ENCODE measurements at regions not wholly inside any gene's neighbourhood (a gene's known extent, or its start where the extent isn't known, plus 50 kb on each side); places are given as distances from the start of the nearest gene placed in this dataset.

DNA sequence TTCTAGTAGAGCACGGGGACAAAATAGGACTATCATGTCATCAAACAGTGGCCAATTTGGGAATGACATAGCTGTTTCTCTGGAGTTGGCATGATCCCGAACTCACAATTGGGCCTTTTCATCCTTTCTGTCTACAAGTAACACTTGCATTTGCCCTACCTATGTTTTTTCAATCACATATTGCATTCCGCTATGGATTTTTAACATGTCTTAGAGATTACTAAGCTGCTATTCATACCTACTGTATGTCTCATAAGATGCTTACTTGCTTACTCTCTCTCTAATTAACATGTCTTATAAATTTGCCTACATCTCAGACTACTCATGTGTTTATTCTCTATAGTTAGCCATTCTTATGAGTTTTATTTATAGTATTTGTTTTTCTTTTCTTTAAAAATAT, 341.2 kb upstream of the CTNND2 start:
- no peaks in the 10 kb centered on the region for H3K4me1 Mint-ChIP-seq
- ChIA-PET CTCF (no interaction called here), POLR2A (no interaction called here)
- intact Hi-C loops (cut with micrococcal nuclease) = no loop called here
- TF ChIP-seq, protein P1, sequence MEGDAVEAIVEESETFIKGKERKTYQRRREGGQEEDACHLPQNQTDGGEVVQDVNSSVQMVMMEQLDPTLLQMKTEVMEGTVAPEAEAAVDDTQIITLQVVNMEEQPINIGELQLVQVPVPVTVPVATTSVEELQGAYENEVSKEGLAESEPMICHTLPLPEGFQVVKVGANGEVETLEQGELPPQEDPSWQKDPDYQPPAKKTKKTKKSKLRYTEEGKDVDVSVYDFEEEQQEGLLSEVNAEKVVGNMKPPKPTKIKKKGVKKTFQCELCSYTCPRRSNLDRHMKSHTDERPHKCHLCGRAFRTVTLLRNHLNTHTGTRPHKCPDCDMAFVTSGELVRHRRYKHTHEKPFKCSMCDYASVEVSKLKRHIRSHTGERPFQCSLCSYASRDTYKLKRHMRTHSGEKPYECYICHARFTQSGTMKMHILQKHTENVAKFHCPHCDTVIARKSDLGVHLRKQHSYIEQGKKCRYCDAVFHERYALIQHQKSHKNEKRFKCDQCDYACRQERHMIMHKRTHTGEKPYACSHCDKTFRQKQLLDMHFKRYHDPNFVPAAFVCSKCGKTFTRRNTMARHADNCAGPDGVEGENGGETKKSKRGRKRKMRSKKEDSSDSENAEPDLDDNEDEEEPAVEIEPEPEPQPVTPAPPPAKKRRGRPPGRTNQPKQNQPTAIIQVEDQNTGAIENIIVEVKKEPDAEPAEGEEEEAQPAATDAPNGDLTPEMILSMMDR (IDR thresholded peaks at IDR 0.05) = no peak
- no peak overlapping the region for H3K4me3 Mint-ChIP-seq
- H3K27ac Mint-ChIP-seq = no peak overlapping the region
- DNase-seq (no peak), ATAC-seq (ENCODE audit: low read depth) (no peak)
- peaks cover 12% of the 10 kb centered on the region for H3K9me3 Mint-ChIP-seq
- no peaks in the 10 kb centered on the region for H3K27me3 Mint-ChIP-seq
- no peaks in the 10 kb centered on the region for H3K36me3 Mint-ChIP-seq (ENCODE audit: low read depth)

GRCh38 chr5:12242950-12243888, 339.0 kb upstream of the CTNND2 start:
- H3K36me3 Mint-ChIP-seq (ENCODE audit: low read depth) = no peaks in the 10 kb centered on the region
- no peak for DNase-seq
- intact Hi-C loops (cut with micrococcal nuclease) = no loop called here
- no peaks in the 10 kb centered on the region for H3K27me3 Mint-ChIP-seq
- POLR2A ChIA-PET = no interaction called here
- no peak for ATAC-seq (ENCODE audit: low read depth)
- H3K4me3 Mint-ChIP-seq = no peak overlapping the region
- H3K9me3 Mint-ChIP-seq = peaks cover 5% of the 10 kb centered on the region
- CTCF ChIA-PET = no interaction called here
- no peak overlapping the region for H3K27ac Mint-ChIP-seq
- H3K4me1 Mint-ChIP-seq = no peaks in the 10 kb centered on the region
- TF ChIP-seq, protein P1 (IDR thresholded peaks at IDR 0.05) = no peak

DNA sequence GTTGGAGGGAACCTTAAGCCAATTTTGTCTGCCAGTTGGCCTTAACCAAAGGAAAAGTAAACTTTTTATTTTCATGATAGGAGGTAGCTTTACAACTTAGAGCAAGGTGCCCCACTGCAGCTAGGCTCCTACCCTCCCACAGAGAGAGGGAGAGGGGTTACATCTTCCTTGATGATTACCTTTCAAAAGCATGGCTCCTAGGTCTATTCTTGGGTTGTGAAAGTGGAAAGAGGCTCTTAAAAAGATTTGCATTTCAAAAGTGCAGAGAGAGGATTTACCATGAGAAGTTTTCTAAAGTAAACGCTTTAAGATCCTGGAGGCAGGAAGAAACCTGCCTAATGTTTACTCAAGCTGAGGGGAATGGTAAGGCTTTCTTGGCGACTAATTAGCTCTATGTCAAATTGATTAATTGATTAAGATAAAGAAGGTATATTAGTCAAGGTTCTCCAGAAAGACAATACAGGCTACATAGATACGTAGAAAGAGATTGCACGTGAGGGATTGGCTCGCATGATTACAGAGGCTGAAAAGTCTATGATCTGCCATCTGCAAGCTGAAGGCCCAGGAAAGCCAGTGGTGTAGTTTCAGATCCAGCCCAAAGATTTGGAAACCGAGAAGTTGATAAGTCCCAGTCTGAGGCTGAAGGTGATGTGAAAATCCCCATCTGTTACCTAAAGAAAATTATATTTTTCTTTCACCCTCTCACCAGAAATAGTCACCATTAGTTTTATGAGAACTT, 333.8 kb upstream of the CTNND2 start:
- H3K36me3 Mint-ChIP-seq (ENCODE audit: low read depth) = no peaks in the 10 kb centered on the region
- no peak overlapping the region for H3K4me3 Mint-ChIP-seq
- no peaks in the 10 kb centered on the region for H3K4me1 Mint-ChIP-seq
- POLR2A ChIA-PET = no interaction called here
- intact Hi-C loops (cut with micrococcal nuclease) = no loop called here
- ATAC-seq (ENCODE audit: low read depth) = no peak
- H3K27me3 Mint-ChIP-seq = no peaks in the 10 kb centered on the region
- no peak for DNase-seq
- H3K27ac Mint-ChIP-seq = no peak overlapping the region
- TF ChIP-seq, protein P1 (IDR thresholded peaks at IDR 0.05) = no peak
- peaks cover 4% of the 10 kb centered on the region for H3K9me3 Mint-ChIP-seq
- CTCF ChIA-PET = no interaction called here

- no peak for ATAC-seq (ENCODE audit: low read depth)
- ChIA-PET POLR2A (no interaction called here), CTCF (no interaction called here)
- H3K4me3 Mint-ChIP-seq = no peak overlapping the region
- no peaks in the 10 kb centered on the region for H3K4me1 Mint-ChIP-seq
- no peak overlapping the region for H3K27ac Mint-ChIP-seq
- H3K27me3 Mint-ChIP-seq = no peaks in the 10 kb centered on the region
- no peak for DNase-seq
- intact Hi-C loops (cut with micrococcal nuclease) = no loop called here
- TF ChIP-seq, protein P1 (IDR thresholded peaks at IDR 0.05) = no peak
- no peaks in the 10 kb centered on the region for H3K36me3 Mint-ChIP-seq (ENCODE audit: low read depth)
- H3K9me3 Mint-ChIP-seq = peaks cover 6% of the 10 kb centered on the region
These were observed 326.4 kb upstream of the CTNND2 start for GRCh38 chr5:12230659-12231058.

DNA sequence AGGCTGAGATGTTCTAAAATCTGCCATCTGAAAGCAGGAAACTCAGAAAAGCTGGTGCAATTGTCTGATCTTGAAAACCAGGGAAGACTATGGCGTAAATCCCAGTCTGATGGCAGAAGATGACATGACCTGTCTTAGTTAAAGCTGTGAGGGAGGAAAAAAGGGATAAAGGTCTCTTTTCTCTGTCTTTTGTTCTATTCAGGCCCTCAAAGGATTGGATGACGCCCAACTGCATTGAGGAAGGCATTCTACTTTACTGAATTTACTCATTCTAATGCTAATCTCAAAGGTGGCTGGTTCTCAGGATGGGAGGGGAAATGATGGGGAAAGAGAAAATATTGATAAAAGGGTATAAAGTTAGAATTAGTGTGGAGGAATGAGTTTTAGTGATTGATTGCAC, 312.8 kb upstream of the CTNND2 start:
- no peaks in the 10 kb centered on the region for H3K4me1 Mint-ChIP-seq
- no peak overlapping the region for H3K4me3 Mint-ChIP-seq
- no peak for DNase-seq
- H3K9me3 Mint-ChIP-seq = peaks cover 17% of the 10 kb centered on the region
- intact Hi-C loops (cut with micrococcal nuclease) = no loop called here
- ChIA-PET POLR2A (no interaction called here), CTCF (no interaction called here)
- H3K27ac Mint-ChIP-seq = no peak overlapping the region
- no peak for ATAC-seq (ENCODE audit: low read depth)
- no peaks in the 10 kb centered on the region for H3K36me3 Mint-ChIP-seq (ENCODE audit: low read depth)
- TF ChIP-seq, protein P1 (IDR thresholded peaks at IDR 0.05) = no peak
- H3K27me3 Mint-ChIP-seq = no peaks in the 10 kb centered on the region

Data from activated B cell treated with CpG ODN at 0.5 μM for 24 hours (primary cell).